ENCODE measurements at regions not wholly inside any gene's neighbourhood (a gene's known extent, or its start where the extent isn't known, plus 50 kb on each side); places are given as distances from the start of the nearest gene placed in this dataset.

DNA sequence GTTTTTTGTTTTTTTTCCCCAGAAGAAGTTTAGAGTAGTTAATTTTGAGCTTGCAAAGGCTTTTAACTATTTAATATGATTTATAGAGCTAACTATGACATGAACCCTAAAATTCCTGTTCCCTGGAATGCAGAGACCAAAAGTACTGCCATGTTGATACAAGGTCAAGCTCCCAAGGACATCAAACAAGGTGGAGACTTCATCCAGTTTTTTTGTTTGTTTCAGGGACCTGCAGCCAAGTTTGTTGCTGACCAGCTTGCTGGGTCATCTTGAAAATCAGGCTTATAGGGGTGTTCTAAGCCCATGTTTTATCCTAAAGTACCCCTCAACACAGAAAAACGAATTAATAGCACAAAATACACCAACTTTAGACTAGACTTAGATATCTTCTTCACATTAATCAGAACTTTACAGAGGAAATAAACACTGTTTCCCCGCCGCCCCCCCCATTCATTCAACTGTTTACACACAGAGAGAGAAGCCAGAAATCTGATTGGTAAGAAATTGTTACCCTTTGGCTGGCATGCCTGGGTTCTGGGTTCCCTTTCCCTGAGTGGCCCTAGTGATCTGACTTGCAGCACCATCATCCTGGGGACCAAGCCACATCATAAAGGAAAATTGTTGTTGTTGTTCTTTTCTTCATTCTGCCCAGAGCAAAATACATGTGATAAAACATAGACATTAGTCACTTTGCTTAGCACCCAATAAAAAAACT, 860.5 kb downstream of the CCSER2 start:
- TF ChIP-seq, protein P1, sequence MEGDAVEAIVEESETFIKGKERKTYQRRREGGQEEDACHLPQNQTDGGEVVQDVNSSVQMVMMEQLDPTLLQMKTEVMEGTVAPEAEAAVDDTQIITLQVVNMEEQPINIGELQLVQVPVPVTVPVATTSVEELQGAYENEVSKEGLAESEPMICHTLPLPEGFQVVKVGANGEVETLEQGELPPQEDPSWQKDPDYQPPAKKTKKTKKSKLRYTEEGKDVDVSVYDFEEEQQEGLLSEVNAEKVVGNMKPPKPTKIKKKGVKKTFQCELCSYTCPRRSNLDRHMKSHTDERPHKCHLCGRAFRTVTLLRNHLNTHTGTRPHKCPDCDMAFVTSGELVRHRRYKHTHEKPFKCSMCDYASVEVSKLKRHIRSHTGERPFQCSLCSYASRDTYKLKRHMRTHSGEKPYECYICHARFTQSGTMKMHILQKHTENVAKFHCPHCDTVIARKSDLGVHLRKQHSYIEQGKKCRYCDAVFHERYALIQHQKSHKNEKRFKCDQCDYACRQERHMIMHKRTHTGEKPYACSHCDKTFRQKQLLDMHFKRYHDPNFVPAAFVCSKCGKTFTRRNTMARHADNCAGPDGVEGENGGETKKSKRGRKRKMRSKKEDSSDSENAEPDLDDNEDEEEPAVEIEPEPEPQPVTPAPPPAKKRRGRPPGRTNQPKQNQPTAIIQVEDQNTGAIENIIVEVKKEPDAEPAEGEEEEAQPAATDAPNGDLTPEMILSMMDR (IDR thresholded peaks at IDR 0.05; ENCODE audit: control extremely low read depth, extremely low read depth, low read depth, missing control alignments) = no peak
- CTCF ChIA-PET = no interaction called here

DNA sequence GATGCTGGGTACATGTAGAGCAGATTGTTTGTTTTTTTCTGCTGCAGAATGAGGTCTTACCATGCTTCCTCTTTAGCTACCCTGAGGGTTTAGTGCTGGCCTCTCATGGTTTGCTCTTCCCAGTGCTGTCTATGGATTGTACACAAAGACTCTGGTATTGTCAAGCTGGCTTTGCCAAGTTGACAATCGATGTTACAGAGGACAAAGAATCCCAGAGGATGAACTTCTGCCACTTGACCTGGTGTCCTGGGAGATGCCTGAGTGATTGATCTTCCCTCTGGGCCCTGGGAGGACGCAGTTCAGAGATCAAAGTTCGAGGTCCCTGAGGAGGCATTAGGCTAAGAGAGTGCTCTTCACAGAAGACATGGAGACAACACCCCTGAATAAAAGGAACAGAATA, 865.4 kb downstream of the CCSER2 start:
- no peak for DNase-seq (ENCODE audit: extremely low spot score)
- ChIA-PET CTCF (interaction anchor here (0.9 to 1.5 kb wide), 2 partner anchors 11 to 16 kb away, joined by 3 read pairs; no protein-coding TSS in a partner anchor), POLR2A (no interaction called here)
- TF ChIP-seq, protein P1 (IDR thresholded peaks at IDR 0.05; ENCODE audit: control extremely low read depth, extremely low read depth, low read depth, missing control alignments) = no peak

More for the DNA sequence above, 860.5 kb downstream of the CCSER2 start:
- POLR2A ChIA-PET = no interaction called here
- DNase-seq (ENCODE audit: extremely low spot score) = no peak

DNA sequence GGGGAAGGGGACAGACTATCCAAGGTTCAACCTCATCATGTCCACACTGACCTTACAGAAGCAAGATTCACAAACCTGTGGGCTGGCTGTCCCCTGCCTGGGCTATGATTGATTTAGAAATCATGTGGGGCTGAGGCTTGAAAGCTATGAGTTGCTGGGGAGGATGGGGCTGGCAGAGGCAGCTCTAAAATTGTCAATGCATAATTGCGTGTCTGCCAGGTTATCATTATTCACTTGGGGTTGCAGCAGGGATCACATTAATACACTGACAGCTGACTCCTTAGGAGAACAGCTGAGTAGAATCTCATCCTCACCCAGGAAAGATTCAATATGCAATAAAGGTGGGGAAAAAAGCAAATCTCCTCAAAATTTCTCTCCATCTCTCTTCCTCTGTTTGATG, 866.3 kb downstream of the CCSER2 start:
- ChIA-PET CTCF (interaction anchor here (0.9 to 1.5 kb wide), 3 partner anchors 10 to 15 kb away, joined by 3 read pairs; no protein-coding TSS in a partner anchor), POLR2A (no interaction called here)
- TF ChIP-seq, protein P1 (IDR thresholded peaks at IDR 0.05; ENCODE audit: control extremely low read depth, extremely low read depth, low read depth, missing control alignments) = no peak
- DNase-seq (ENCODE audit: extremely low spot score) = no peak

DNA sequence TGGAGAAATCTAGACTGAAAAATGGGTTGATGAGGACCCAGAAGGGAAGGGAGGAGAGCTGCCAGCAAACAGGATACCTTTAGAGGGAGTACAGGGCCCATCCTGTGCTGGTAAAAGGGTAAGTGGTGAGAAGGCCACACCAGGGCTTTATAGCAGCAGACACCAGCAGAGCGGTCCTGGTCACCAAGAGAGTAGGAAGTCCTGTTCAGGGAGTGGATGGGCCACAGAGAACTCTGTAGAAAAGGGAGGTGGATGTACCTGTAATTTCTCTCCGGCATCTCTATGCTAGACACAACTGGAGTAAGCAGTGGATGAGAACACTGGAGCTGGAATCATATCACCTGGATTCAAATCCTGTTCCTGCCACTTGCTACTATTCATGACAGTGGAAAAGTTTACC, 867.2 kb downstream of the CCSER2 start:
- ChIA-PET CTCF (interaction anchor here (1.1 to 1.3 kb wide), 2 partner anchors 15 to 21 kb away, joined by 3 to 5 read pairs; no protein-coding TSS in a partner anchor), POLR2A (no interaction called here)
- TF ChIP-seq, protein P1 (IDR thresholded peaks at IDR 0.05; ENCODE audit: control extremely low read depth, extremely low read depth, low read depth, missing control alignments) = no peak
- no peak for DNase-seq (ENCODE audit: extremely low spot score)

DNA sequence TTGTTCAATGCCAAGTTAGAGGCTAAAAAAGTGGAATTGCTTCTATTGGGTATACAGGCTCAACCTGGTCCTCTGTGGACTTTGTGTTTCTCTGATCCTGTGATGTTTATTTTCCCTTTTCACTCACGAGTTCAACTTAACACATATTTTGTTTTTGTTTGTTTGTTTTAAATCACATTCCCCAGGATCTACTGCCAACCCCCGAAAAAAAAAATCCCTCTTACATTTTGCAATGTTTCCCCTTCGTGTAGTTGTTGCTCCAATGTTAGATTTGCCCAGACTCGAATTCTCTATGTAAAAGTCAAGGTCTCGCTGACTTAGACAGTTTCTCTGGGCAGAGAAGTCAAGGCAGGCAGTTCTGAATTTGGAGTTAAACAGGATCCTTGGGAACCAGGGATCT, 876.4 kb downstream of the CCSER2 start:
- ChIA-PET CTCF (interaction anchor here (0.9 kb wide), 1 partner anchor 11 kb away, joined by 3 read pairs; no protein-coding TSS in a partner anchor), POLR2A (no interaction called here)
- TF ChIP-seq, protein P1 (IDR thresholded peaks at IDR 0.05; ENCODE audit: control extremely low read depth, extremely low read depth, low read depth, missing control alignments) = no peak
- DNase-seq (ENCODE audit: extremely low spot score) = no peak

DNA sequence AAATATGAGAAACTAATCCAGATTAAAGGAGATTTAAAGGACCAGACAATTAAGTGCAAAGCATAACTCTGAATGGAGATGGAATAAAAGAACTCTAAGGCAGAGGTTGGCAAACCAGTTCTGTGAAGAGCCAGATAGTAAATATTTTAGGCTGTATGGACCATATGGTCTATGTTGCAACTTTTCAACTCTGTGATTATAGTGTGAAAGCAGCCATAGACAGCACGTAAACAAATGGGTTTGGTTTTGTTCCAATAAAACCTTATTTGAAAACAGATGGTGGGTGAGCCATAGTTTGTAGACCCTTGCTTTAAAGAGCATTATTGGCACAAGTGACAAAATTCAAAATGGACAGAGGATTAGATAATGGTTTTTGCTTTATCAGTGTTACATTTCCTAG, 884.1 kb downstream of the CCSER2 start:
- TF ChIP-seq, protein P1 (IDR thresholded peaks at IDR 0.05; ENCODE audit: control extremely low read depth, extremely low read depth, low read depth, missing control alignments) = no peak
- ChIA-PET POLR2A (no interaction called here), CTCF (interaction anchor here (1.3 kb wide), 1 partner anchor 10 kb away, joined by 3 read pairs; no protein-coding TSS in a partner anchor)
- DNase-seq (ENCODE audit: extremely low spot score) = no peak

Data from GM10248 (cell line).